ENCODE measurements at regions not wholly inside any gene's neighbourhood (a gene's known extent, or its start where the extent isn't known, plus 50 kb on each side); places are given as distances from the start of the nearest gene placed in this dataset.

GRCh38 chr13:63438951-63439350 lies 2023.3 kb upstream of the PCDH20 start (continued):
- no peak for TF ChIP-seq E2F4 (CRISPR knock-in tag; IDR thresholded peaks at IDR 0.05; ENCODE audit: borderline replicate concordance, low read depth)
- no peak for TF ChIP-seq NR2C2 (CRISPR knock-in tag; IDR thresholded peaks at IDR 0.05)
- no peak for TF ChIP-seq HMGA2 (CRISPR knock-in tag; IDR thresholded peaks at IDR 0.05)

- Mint-ChIP-seq H3K4me1 (peaks cover 3% of the 10 kb centered on the region), H3K36me3 (no peaks in the 10 kb centered on the region), H3K9me3 (no peaks in the 10 kb centered on the region), H3K27me3 (ENCODE audit: low read depth) (no peaks in the 10 kb centered on the region), H3K4me3 (no peak overlapping the region), H3K27ac (no peak overlapping the region)
- ATAC-seq (no peak), DNase-seq (ENCODE audit: low spot score) (no peak)
- ChIA-PET POLR2A (no interaction called here), CTCF (no interaction called here)
- TF ChIP-seq TP53 (CRISPR knock-in tag; IDR thresholded peaks at IDR 0.05) (no peak), ZSCAN18 (CRISPR knock-in tag; IDR thresholded peaks at IDR 0.05) (no peak), PREB (CRISPR knock-in tag; IDR thresholded peaks at IDR 0.05; ENCODE audit: borderline replicate concordance) (no peak), ZNF121 (CRISPR knock-in tag; IDR thresholded peaks at IDR 0.05) (no peak)
These were observed 2020.6 kb upstream of the PCDH20 start for GRCh38 chr13:63436325-63436668.

- POLR2A ChIA-PET: no interaction called here
- TF ChIP-seq FOXP4 (CRISPR knock-in tag; IDR thresholded peaks at IDR 0.05) (no peak), E2F1 (CRISPR knock-in tag; IDR thresholded peaks at IDR 0.05) (no peak), ZNF219 (CRISPR knock-in tag; IDR thresholded peaks at IDR 0.05; ENCODE audit: borderline replicate concordance) (no peak), NFYB (CRISPR knock-in tag; conservative IDR thresholded peaks at IDR 0.05; ENCODE audit: low read depth) (no peak), SOX15 (CRISPR knock-in tag; IDR thresholded peaks at IDR 0.05) (no peak), MYBL2 (CRISPR knock-in tag; IDR thresholded peaks at IDR 0.05) (no peak), MXD4 (CRISPR knock-in tag; IDR thresholded peaks at IDR 0.05; ENCODE audit: borderline replicate concordance) (no peak), CREB1 (CRISPR knock-in tag; IDR thresholded peaks at IDR 0.05) (no peak)
- peaks cover 3% of the 10 kb centered on the region for H3K4me1 Mint-ChIP-seq
- H3K4me3 Mint-ChIP-seq: no peak overlapping the region
- no peak for ATAC-seq
- H3K27ac Mint-ChIP-seq: no peak overlapping the region
- H3K36me3 Mint-ChIP-seq: no peaks in the 10 kb centered on the region
- CTCF ChIA-PET: no interaction called here
- DNase-seq (ENCODE audit: low spot score): no peak
- H3K27me3 Mint-ChIP-seq (ENCODE audit: low read depth): no peaks in the 10 kb centered on the region
- H3K9me3 Mint-ChIP-seq: no peaks in the 10 kb centered on the region
These were observed 2020.1 kb upstream of the PCDH20 start for GRCh38 chr13:63435667-63436324.
